ENCODE measurements at regions not wholly inside any gene's neighbourhood (a gene's known extent, or its start where the extent isn't known, plus 50 kb on each side); places are given as distances from the start of the nearest gene placed in this dataset.

DNA sequence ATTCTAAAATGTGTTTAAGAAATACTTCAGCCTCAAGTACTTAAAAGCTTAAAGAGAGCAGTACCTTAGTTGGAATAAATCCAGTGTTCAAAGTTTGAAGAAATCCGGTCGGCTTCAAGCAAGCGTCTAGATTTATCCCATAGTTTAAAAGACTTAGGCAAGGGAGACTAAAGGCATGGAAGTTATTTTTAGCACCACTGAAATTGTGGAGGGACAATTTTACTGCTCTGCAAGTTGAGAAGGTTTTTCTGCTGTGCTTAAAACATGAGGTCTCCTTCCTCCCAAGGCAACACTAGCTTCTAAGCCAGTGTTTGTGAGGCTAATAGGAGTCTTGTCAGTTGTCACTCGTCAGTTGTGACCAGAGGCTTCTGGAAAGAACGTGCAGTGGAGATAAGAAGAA, 183.5 kb downstream of the MSL3 start:
- Histone ChIP-seq H3K36me3 (ENCODE audit: control insufficient read depth, insufficient read depth, low read length) (no peaks in the 10 kb centered on the region), H3K9ac (ENCODE audit: extremely low read depth, low read length, poor library complexity, severe bottlenecking) (no peak overlapping the region), H3K4me3 (ENCODE audit: low read length) (no peak overlapping the region), H3K27me3 (ENCODE audit: control insufficient read depth, insufficient read depth, low read length, poor library complexity, severe bottlenecking) (no peaks in the 10 kb centered on the region), H3K27ac (ENCODE audit: low read depth, low read length) (no peak overlapping the region), H3K4me1 (ENCODE audit: control insufficient read depth, insufficient read depth, low read length) (no peaks in the 10 kb centered on the region), H3K9me3 (ENCODE audit: control insufficient read depth, low read length) (no peaks in the 10 kb centered on the region)
- WGBS, 2 experiments (ENCODE audit: insufficient coverage in 1 of 2, insufficient read length in 1 of 2): 88% methylated on average over 5 of the region's 5 CpGs; no CpG with 5 or more reads in 1 of the 2 experiments
- no peaks in the 10 kb centered on the region for H3K36me3 Mint-ChIP-seq (ENCODE audit: low read depth)
- H3K4me3 Mint-ChIP-seq: no peak overlapping the region
- TF ChIP-seq CTCF (conservative IDR thresholded peaks at IDR 0.05): no peak
- H3K9me3 Mint-ChIP-seq: peaks cover 26% of the 10 kb centered on the region
- H3K27me3 Mint-ChIP-seq (ENCODE audit: insufficient read depth): no peaks in the 10 kb centered on the region
- no peaks in the 10 kb centered on the region for H3K4me1 Mint-ChIP-seq
- no peak for DNase-seq
- no peak overlapping the region for H3K27ac Mint-ChIP-seq

- H3K27ac ChIP-seq (ENCODE audit: low read depth, low read length): no peak overlapping the region
- no peak overlapping the region for H3K4me3 Mint-ChIP-seq
- no peaks in the 10 kb centered on the region for H3K27me3 ChIP-seq (ENCODE audit: control insufficient read depth, insufficient read depth, low read length, poor library complexity, severe bottlenecking)
- H3K36me3 Mint-ChIP-seq (ENCODE audit: low read depth): no peaks in the 10 kb centered on the region
- H3K27ac Mint-ChIP-seq: no peak overlapping the region
- no peaks in the 10 kb centered on the region for H3K4me1 Mint-ChIP-seq
- H3K4me1 ChIP-seq (ENCODE audit: control insufficient read depth, insufficient read depth, low read length): no peaks in the 10 kb centered on the region
- DNase-seq: peak; percentile 85
- H3K9me3 ChIP-seq (ENCODE audit: control insufficient read depth, low read length): no peaks in the 10 kb centered on the region
- peak; percentile 76 for TF ChIP-seq CTCF (conservative IDR thresholded peaks at IDR 0.05)
- WGBS, 2 experiments (ENCODE audit: insufficient coverage in 1 of 2, insufficient read length in 1 of 2): 28% methylated on average over 5 of the region's 5 CpGs; no CpG with 5 or more reads in 1 of the 2 experiments
- H3K27me3 Mint-ChIP-seq (ENCODE audit: insufficient read depth): no peaks in the 10 kb centered on the region
- no peak overlapping the region for H3K4me3 ChIP-seq (ENCODE audit: low read length)
- H3K9ac ChIP-seq (ENCODE audit: extremely low read depth, low read length, poor library complexity, severe bottlenecking): no peak overlapping the region
- peaks cover 50% of the 10 kb centered on the region for H3K9me3 Mint-ChIP-seq
- no peaks in the 10 kb centered on the region for H3K36me3 ChIP-seq (ENCODE audit: control insufficient read depth, insufficient read depth, low read length)
These were observed 186.5 kb downstream of the MSL3 start for GRCh38 chrX:11944501-11944900.

- peaks cover 2% of the 10 kb centered on the region for H3K4me1 Mint-ChIP-seq
- no peak overlapping the region for H3K4me3 Mint-ChIP-seq
- Histone ChIP-seq H3K9ac (ENCODE audit: extremely low read depth, low read length, poor library complexity, severe bottlenecking) (no peak overlapping the region), H3K36me3 (ENCODE audit: control insufficient read depth, insufficient read depth, low read length) (no peaks in the 10 kb centered on the region), H3K27ac (ENCODE audit: low read depth, low read length) (no peak overlapping the region), H3K4me1 (ENCODE audit: control insufficient read depth, insufficient read depth, low read length) (no peaks in the 10 kb centered on the region), H3K4me3 (ENCODE audit: low read length) (no peak overlapping the region), H3K9me3 (ENCODE audit: control insufficient read depth, low read length) (no peaks in the 10 kb centered on the region), H3K27me3 (ENCODE audit: control insufficient read depth, insufficient read depth, low read length, poor library complexity, severe bottlenecking) (no peaks in the 10 kb centered on the region)
- H3K9me3 Mint-ChIP-seq: peaks cover 70% of the 10 kb centered on the region
- H3K36me3 Mint-ChIP-seq (ENCODE audit: low read depth): no peaks in the 10 kb centered on the region
- TF ChIP-seq CTCF (conservative IDR thresholded peaks at IDR 0.05): no peak
- H3K27ac Mint-ChIP-seq: no peak overlapping the region
- no peak for DNase-seq
- 75% methylated on average over 1 of the region's 1 CpG; no CpG with 5 or more reads in 1 of the 2 experiments for WGBS, 2 experiments (ENCODE audit: insufficient coverage in 1 of 2, insufficient read length in 1 of 2)
- H3K27me3 Mint-ChIP-seq (ENCODE audit: insufficient read depth): no peaks in the 10 kb centered on the region
These were observed 189.0 kb upstream of the FRMPD4 start for GRCh38 chrX:11949291-11949690.
